IMR-90 (cell line): ENCODE measurements at regions not wholly inside any gene's neighbourhood (a gene's known extent, or its start where the extent isn't known, plus 50 kb on each side); places are given as distances from the start of the nearest gene placed in this dataset.

Experiments used
- ATAC-seq: fragments of 200-7000 bp; cut with Tn5 transposase; 2 replicates; pipeline ENCODE4 v1.9.1; 2020; ENCODE audit warnings: low read depth, mild to moderate bottlenecking, moderate library complexity
- BruUV-seq: library from RNA; stranded (reverse); fragments of 400-500 nt; replicated peaks from 2 replicates; lab custom pipeline; 2021; lab: Mats Ljungman, UMichigan
- CTCF ChIA-PET: fragments of 300-600 bp; formaldehyde crosslinking; extraction: SDS; loops from one replicate; lab custom pipeline; 2021; ENCODE audit warnings: antibody characterized with exemption; lab: Yijun Ruan, JAX
- POLR2A ChIA-PET: fragments of 300-600 bp; sonication (Branson Sonifier 250); formaldehyde crosslinking; loops from one replicate; lab custom pipeline; 2022; ENCODE audit warnings: antibody characterized with exemption; ENCODE audit not compliant: unreplicated experiment; lab: Charles Lee
- DNase-seq: peaks from one replicate; pipeline ENCODE4 v3.0.0; 2013
- H2AFZ ChIP-seq: replicated peaks from 2 replicates; pipeline ENCODE3; 2013; ENCODE audit warnings: low read length, mild to moderate bottlenecking; ENCODE audit not compliant: poor library complexity
- H2AK5ac ChIP-seq: 2 replicates; pipeline ENCODE4 v1.6.1; 2013; ENCODE audit warnings: low read depth, low read length, inconsistent platforms
- H2AK9ac ChIP-seq: replicated peaks from 2 replicates; pipeline ENCODE3; 2013; ENCODE audit warnings: mild to moderate bottlenecking, low read depth, low read length, moderate library complexity; ENCODE audit not compliant: poor library complexity
- H2BK120ac ChIP-seq: 2 replicates; pipeline ENCODE4 v1.6.1; 2013; ENCODE audit warnings: low read depth, low read length, inconsistent platforms
- H2BK15ac ChIP-seq: 3 replicates; pipeline ENCODE4 v1.6.1; 2013; ENCODE audit warnings: low read depth, low read length, inconsistent platforms
- H2BK20ac ChIP-seq: 2 replicates; pipeline ENCODE4 v1.6.1; 2013; ENCODE audit warnings: low read depth, mild to moderate bottlenecking, inconsistent platforms, low read length, moderate library complexity
- H2BK5ac ChIP-seq: 2 replicates; pipeline ENCODE4 v1.6.1; 2013; ENCODE audit warnings: mild to moderate bottlenecking, low read depth, low read length, inconsistent platforms; ENCODE audit not compliant: poor library complexity, severe bottlenecking
- H3K14ac ChIP-seq: replicated peaks from 2 replicates; pipeline ENCODE4 v1.6.1; 2013; ENCODE audit warnings: low read depth, low read length, inconsistent platforms
- H3K18ac ChIP-seq: 2 replicates; pipeline ENCODE4 v1.6.1; 2013; ENCODE audit warnings: low read depth, low read length, control low read depth
- H3K23ac ChIP-seq: 2 replicates; pipeline ENCODE4 v1.6.1; 2013; ENCODE audit warnings: low read depth, low read length, inconsistent platforms
- H3K27ac ChIP-seq: 2 replicates; pipeline ENCODE4 v1.5.1; 2013; ENCODE audit warnings: mild to moderate bottlenecking, control low read depth, low read length; ENCODE audit not compliant: insufficient read depth
- H3K27me3 ChIP-seq: 2 replicates; pipeline ENCODE4 v1.6.1; 2013; ENCODE audit warnings: low read length; ENCODE audit not compliant: control insufficient read depth, insufficient read depth
- H3K36me3 ChIP-seq: 2 replicates; pipeline ENCODE4 v1.6.1; 2013; ENCODE audit warnings: low read length, mixed read lengths; ENCODE audit not compliant: control insufficient read depth, insufficient read depth
- H3K4ac ChIP-seq: 2 replicates; pipeline ENCODE4 v1.6.1; 2013; ENCODE audit warnings: low read depth, low read length, inconsistent platforms
- H3K4me1 ChIP-seq: 2 replicates; pipeline ENCODE4 v1.6.1; 2013; ENCODE audit warnings: low read length, mixed read lengths; ENCODE audit not compliant: control insufficient read depth, insufficient read depth
- H3K4me2 ChIP-seq: 2 replicates; pipeline ENCODE4 v1.6.1; 2013; ENCODE audit warnings: low read depth, mild to moderate bottlenecking, control low read depth, low read length, moderate library complexity
- H3K4me3 ChIP-seq: 2 replicates; pipeline ENCODE4 v1.5.1; 2013; ENCODE audit warnings: low read depth, mild to moderate bottlenecking, control low read depth, low read length, moderate library complexity; ENCODE audit not compliant: insufficient read depth
- H3K56ac ChIP-seq: 2 replicates; pipeline ENCODE4 v1.6.1; 2013; ENCODE audit warnings: low read length, inconsistent platforms; ENCODE audit not compliant: insufficient read depth; ENCODE audit errors: extremely low read depth
- H3K79me1 ChIP-seq, 2 experiments: 2 replicates each; pipeline ENCODE4 v1.6.1; 2013; ENCODE audit warnings: low read length in 2 of 2, inconsistent platforms in 1 of 2, low read depth in 1 of 2
- H3K9ac ChIP-seq: 2 replicates; pipeline ENCODE4 v1.6.1; 2013; ENCODE audit warnings: low read depth, low read length, control low read depth
- H3K9me1 ChIP-seq: 2 replicates; pipeline ENCODE4 v1.6.1; 2013; ENCODE audit warnings: low read length, inconsistent platforms; ENCODE audit not compliant: insufficient read depth
- H3K9me3 ChIP-seq: 2 replicates; pipeline ENCODE4 v1.6.1; 2013; ENCODE audit warnings: low read length; ENCODE audit not compliant: control insufficient read depth, insufficient read depth
- H4K20me1 ChIP-seq: 2 replicates; pipeline ENCODE4 v1.6.1; 2013; ENCODE audit warnings: low read length, inconsistent platforms; ENCODE audit not compliant: insufficient read depth
- H4K5ac ChIP-seq: 2 replicates; pipeline ENCODE4 v1.6.1; 2013; ENCODE audit warnings: mild to moderate bottlenecking, low read depth, low read length, control low read depth
- H4K8ac ChIP-seq, 2 experiments: 2 replicates each; pipeline ENCODE4 v1.6.1; 2013; ENCODE audit warnings: low read depth in 2 of 2, low read length in 2 of 2, control low read depth in 1 of 2, inconsistent platforms in 1 of 2
- H4K91ac ChIP-seq: 2 replicates; pipeline ENCODE4 v1.6.1; 2013; ENCODE audit warnings: low read depth, low read length, inconsistent platforms; ENCODE audit not compliant: insufficient read depth
- CHD1 ChIP-seq: IDR thresholded peaks from 2 replicates; pipeline ENCODE4 v1.6.1; 2012; ENCODE audit warnings: low read depth, low read length, improper control_type of control experiment
- CTCF ChIP-seq: conservative IDR thresholded peaks from 2 replicates; pipeline ENCODE4 v1.5.1; 2012; ENCODE audit warnings: mild to moderate bottlenecking, low read depth, low read length, improper control_type of control experiment
- FOS ChIP-seq: fragments of 150-350 bp; IDR thresholded peaks from 2 replicates; pipeline ENCODE4 v1.6.1; 2016; ENCODE audit warnings: low read depth, low read length
- MAFK ChIP-seq: IDR thresholded peaks from 2 replicates; pipeline ENCODE4 v1.6.1; 2012; ENCODE audit warnings: low read depth, low read length, improper control_type of control experiment
- MAZ ChIP-seq: IDR thresholded peaks from 2 replicates; pipeline ENCODE4 v1.6.1; 2012; ENCODE audit warnings: low read depth, mild to moderate bottlenecking, low read length, improper control_type of control experiment, moderate library complexity, borderline replicate concordance
- MXI1 ChIP-seq: IDR thresholded peaks from 2 replicates; pipeline ENCODE4 v1.6.1; 2012; ENCODE audit warnings: low read depth, mild to moderate bottlenecking, low read length, moderate library complexity, borderline replicate concordance
- POLR2A ChIP-seq: IDR thresholded peaks from 2 replicates; pipeline ENCODE4 v1.6.1; 2012; ENCODE audit warnings: mild to moderate bottlenecking, low read depth, low read length
- RFX5 ChIP-seq: IDR thresholded peaks from 2 replicates; pipeline ENCODE4 v1.8.0; 2012; ENCODE audit warnings: low read depth, mild to moderate bottlenecking, low read length, moderate library complexity
- USF2 ChIP-seq: fragments of 150-350 bp; IDR thresholded peaks from 2 replicates; pipeline ENCODE4 v1.6.1; 2017; ENCODE audit warnings: mild to moderate bottlenecking, antibody characterized with exemption, low read length, low read depth
- WGBS, 2 experiments: methylation state at CpG; one replicate each; pipeline versions ENCODE4 v1.1.5 to v1.1.7; 2013; ENCODE audit warnings: missing lambda C conversion rate in 2 of 2; ENCODE audit not compliant: insufficient read length in 1 of 2; ENCODE audit errors: extremely low coverage in 2 of 2; 5-methylcytosine and 5-hydroxymethylcytosine counted together
- dilution Hi-C: fragments of 300-500 bp; cut with HindIII; formaldehyde crosslinking; loops from one replicate; pipeline ENCODE4 v1.14.3; 2018; ENCODE audit warnings: low sequenced_read_pairs; ENCODE audit not compliant: unreplicated experiment
- in situ Hi-C: fragments of 300-500 bp; cut with MboI; formaldehyde crosslinking; loops from 3 replicates; pipeline ENCODE4 v1.14.3; 2019; ENCODE audit warnings: low sequenced_read_pairs, inconsistent platforms, mixed read lengths
- intact Hi-C: fragments of 100-400 bp; cut with micrococcal nuclease; formaldehyde crosslinking; loops from 2 replicates; pipeline ENCODE4 v1.10.0; 2022

GRCh38 chr3:161859865-161860450 lies 363.4 kb downstream of the OTOL1 start:
- H2AK9ac ChIP-seq: no peak overlapping the region
- H2BK15ac ChIP-seq: no peak overlapping the region
- no peaks in the 10 kb centered on the region for H3K79me1 ChIP-seq
- ATAC-seq: no peak
- no peaks in the 10 kb centered on the region for H3K9me3 ChIP-seq
- H2AK5ac ChIP-seq: no peak overlapping the region
- H2AFZ ChIP-seq: no peak overlapping the region
- no peak overlapping the region for H2BK20ac ChIP-seq
- H3K36me3 ChIP-seq: no peaks in the 10 kb centered on the region
- no peaks in the 10 kb centered on the region for H3K9me1 ChIP-seq
- H3K27me3 ChIP-seq: no peaks in the 10 kb centered on the region
- H3K23ac ChIP-seq: no peak overlapping the region
- no peak overlapping the region for H4K5ac ChIP-seq
- no peak for DNase-seq
- no CpG with 5 or more reads among the region's 4 CpGs for WGBS, 2 experiments
- no peak overlapping the region for H3K56ac ChIP-seq
- dilution Hi-C loops (no loop called here), in situ Hi-C loops (no loop called here), intact Hi-C loops (no loop called here)
- ChIA-PET POLR2A (no interaction called here), CTCF (no interaction called here)
- no peaks in the 10 kb centered on the region for H3K4me1 ChIP-seq
- no peak for TF ChIP-seq FOS
- no peak for TF ChIP-seq MXI1
- no peak for TF ChIP-seq MAFK
- TF ChIP-seq USF2: no peak
- TF ChIP-seq CHD1: no peak
- TF ChIP-seq MAZ: no peak
- no peak for TF ChIP-seq RFX5
- TF ChIP-seq POLR2A: no peak
- no peak for TF ChIP-seq CTCF
- no peak overlapping the region for H3K27ac ChIP-seq
- H3K14ac ChIP-seq: no peak overlapping the region
- H4K91ac ChIP-seq: no peak overlapping the region
- H2BK120ac ChIP-seq: no peak overlapping the region
- H3K4me3 ChIP-seq: no peak overlapping the region
- no peak overlapping the region for H4K8ac ChIP-seq
- H4K20me1 ChIP-seq: no peaks in the 10 kb centered on the region
- BruUV-seq: no TSS peak
- no peak overlapping the region for H3K9ac ChIP-seq
- no peak overlapping the region for H3K4me2 ChIP-seq
- no peak overlapping the region for H3K18ac ChIP-seq
- no peak overlapping the region for H2BK5ac ChIP-seq
- H3K4ac ChIP-seq: no peak overlapping the region
